ENCODE measurements at regions not wholly inside any gene's neighbourhood (a gene's known extent, or its start where the extent isn't known, plus 50 kb on each side); places are given as distances from the start of the nearest gene placed in this dataset.
"Not testable (repeated sequence)": the region's sequence is repeated elsewhere in the genome, so short reads cannot be mapped to it uniquely, and the experiment has no call there.

- DNase-seq = no peak
Measured at GRCh38 chr3:78091478-78092119, 1051.7 kb downstream of the ROBO2 start.

- DNase-seq = not testable (repeated sequence)
Measured at GRCh38 chr3:78092574-78092973, 1052.7 kb downstream of the ROBO2 start.

GRCh38 chr3:78096488-78097255, 1056.8 kb downstream of the ROBO2 start:
- no peak for DNase-seq

GRCh38 chr3:78098367-78098766, 1058.5 kb downstream of the ROBO2 start:
- DNase-seq = no peak

- no peak for DNase-seq
Measured at GRCh38 chr3:78101384-78101783, 1061.5 kb downstream of the ROBO2 start.

- DNase-seq = not testable (repeated sequence)
Measured at GRCh38 chr3:78108269-78108961, 1068.5 kb downstream of the ROBO2 start.

GRCh38 chr3:78112291-78113010, 1072.6 kb downstream of the ROBO2 start:
- DNase-seq = no peak

- no peak for DNase-seq
Measured at GRCh38 chr3:78115983-78116382, 1076.1 kb downstream of the ROBO2 start.

- DNase-seq = no peak
Measured at GRCh38 chr3:78116874-78117273, 1077.0 kb downstream of the ROBO2 start.

- DNase-seq = no peak
Measured at GRCh38 chr3:78123058-78123457, 1083.2 kb downstream of the ROBO2 start.

GRCh38 chr3:78129707-78130106, 1089.8 kb downstream of the ROBO2 start:
- no peak for DNase-seq

- DNase-seq = no peak
Measured at GRCh38 chr3:78130741-78131290, 1090.9 kb downstream of the ROBO2 start.

GRCh38 chr3:78134496-78134895, 1094.6 kb downstream of the ROBO2 start:
- no peak for DNase-seq

GRCh38 chr3:78139166-78139565, 1099.3 kb downstream of the ROBO2 start:
- no peak for DNase-seq

GRCh38 chr3:78140274-78140673, 1100.4 kb downstream of the ROBO2 start:
- DNase-seq = no peak

GRCh38 chr3:78140866-78141265, 1101.0 kb downstream of the ROBO2 start:
- no peak for DNase-seq

GRCh38 chr3:78141269-78141668, 1101.4 kb downstream of the ROBO2 start:
- no peak for DNase-seq

GRCh38 chr3:78143000-78143399, 1103.1 kb downstream of the ROBO2 start:
- no peak for DNase-seq

- DNase-seq = no peak
Measured at GRCh38 chr3:78148986-78149717, 1109.3 kb downstream of the ROBO2 start.

GRCh38 chr3:78153973-78154372, 1114.1 kb downstream of the ROBO2 start:
- DNase-seq = no peak

- DNase-seq = no peak
Measured at GRCh38 chr3:78154521-78155186, 1114.8 kb downstream of the ROBO2 start.

- no peak for DNase-seq
Measured at GRCh38 chr3:78161736-78162135, 1121.8 kb downstream of the ROBO2 start.

All from NCI-H187 treated with DMSO at 0.1 percent for 48 hours (cell line).